SK-N-SH treated with all-trans-retinoic acid at 6 μM for 48 hours (cell line): ENCODE measurements at regions not wholly inside any gene's neighbourhood (a gene's known extent, or its start where the extent isn't known, plus 50 kb on each side); places are given as distances from the start of the nearest gene placed in this dataset.
"Not testable (repeated sequence)": the region's sequence is repeated elsewhere in the genome, so short reads cannot be mapped to it uniquely, and the experiment has no call there.

Experiments used
- ATAC-seq: fragments of 200-7000 bp; cut with Tn5 transposase; 3 replicates; pipeline ENCODE4 v1.9.1; 2020; ENCODE audit warnings: mild to moderate bottlenecking, moderate library complexity
- ARNTL ChIP-seq: fragments of 450-650 bp; formaldehyde crosslinking; IDR thresholded peaks from 2 replicates; pipeline ENCODE4 v1.5.0; 2020; ENCODE audit warnings: low read depth, mild to moderate bottlenecking, moderate library complexity, borderline replicate concordance
- BACH2 ChIP-seq: fragments of 250-450 bp; sonication (Bioruptor Pico); IDR thresholded peaks from 2 replicates; pipeline ENCODE4 v1.9.0; 2021; ENCODE audit warnings: mild to moderate bottlenecking, borderline replicate concordance
- CREB5 ChIP-seq: fragments of 250-450 bp; sonication (Bioruptor Pico); IDR thresholded peaks from 2 replicates; pipeline ENCODE4 v1.5.1; 2020; ENCODE audit warnings: low read depth, mild to moderate bottlenecking, moderate library complexity
- CSDC2 ChIP-seq: fragments of 250-450 bp; sonication (Bioruptor Pico); IDR thresholded peaks from 2 replicates; pipeline ENCODE4 v1.5.0; 2020; ENCODE audit warnings: mild to moderate bottlenecking, moderate library complexity
- ESRRG ChIP-seq: fragments of 250-450 bp; sonication (Bioruptor Pico); IDR thresholded peaks from 2 replicates; pipeline ENCODE4 v1.6.1; 2021; ENCODE audit warnings: mild to moderate bottlenecking
- GLIS3 ChIP-seq: fragments of 250-450 bp; sonication (Bioruptor Pico); IDR thresholded peaks from 2 replicates; pipeline ENCODE4 v1.5.0; 2020; ENCODE audit warnings: mild to moderate bottlenecking, moderate library complexity
- ISL1 ChIP-seq: fragments of 250-450 bp; sonication (Bioruptor Pico); IDR thresholded peaks from 2 replicates; pipeline ENCODE4 v2.1.2; 2022; ENCODE audit warnings: mild to moderate bottlenecking, moderate library complexity
- OSR1 ChIP-seq: fragments of 250-450 bp; sonication (Bioruptor Pico); IDR thresholded peaks from 2 replicates; pipeline ENCODE4 v1.8.0; 2022; ENCODE audit warnings: moderate library complexity, mild to moderate bottlenecking, inconsistent platforms
- PPARA ChIP-seq: fragments of 250-450 bp; sonication (Bioruptor Pico); IDR thresholded peaks from 2 replicates; pipeline ENCODE4 v1.5.0; 2020; ENCODE audit warnings: mild to moderate bottlenecking, borderline replicate concordance
- RARB ChIP-seq: fragments of 250-450 bp; sonication (Bioruptor Pico); IDR thresholded peaks from 2 replicates; pipeline ENCODE4 v1.8.0; 2021; ENCODE audit warnings: mild to moderate bottlenecking, moderate library complexity
- SNAI2 ChIP-seq: fragments of 250-450 bp; sonication (Bioruptor Pico); IDR thresholded peaks from 2 replicates; pipeline ENCODE4 v1.5.0; 2020; ENCODE audit warnings: mild to moderate bottlenecking, moderate library complexity
- TCF4 ChIP-seq: fragments of 250-450 bp; sonication (Bioruptor Pico); IDR thresholded peaks from 2 replicates; pipeline ENCODE4 v1.8.0; 2021; ENCODE audit warnings: mild to moderate bottlenecking, moderate library complexity, borderline replicate concordance
- ZFP3 ChIP-seq: fragments of 250-450 bp; sonication (Bioruptor Pico); IDR thresholded peaks from 2 replicates; pipeline ENCODE4 v1.5.0; 2020; ENCODE audit warnings: mild to moderate bottlenecking, moderate library complexity
- ZNF565 ChIP-seq: fragments of 450-650 bp; formaldehyde crosslinking; conservative IDR thresholded peaks from 2 replicates; pipeline ENCODE4 v1.5.0; 2020; ENCODE audit warnings: low read depth, mild to moderate bottlenecking, moderate library complexity
- ZNF70 ChIP-seq: fragments of 450-650 bp; formaldehyde crosslinking; IDR thresholded peaks from 2 replicates; pipeline ENCODE4 v1.5.0; 2020; ENCODE audit warnings: mild to moderate bottlenecking, moderate library complexity
- ZNF8 ChIP-seq: fragments of 450-650 bp; formaldehyde crosslinking; IDR thresholded peaks from 2 replicates; pipeline ENCODE4 v1.5.0; 2020; ENCODE audit warnings: mild to moderate bottlenecking, moderate library complexity
- TF ChIP-seq, protein P1 (sequence below): fragments of 250-450 bp; sonication (Bioruptor Pico); IDR thresholded peaks from 2 replicates; pipeline ENCODE4 v1.8.0; 2020; ENCODE audit warnings: mild to moderate bottlenecking, moderate library complexity, borderline replicate concordance
- TF ChIP-seq, protein P2 (sequence below): fragments of 250-450 bp; sonication (Bioruptor Pico); IDR thresholded peaks from 2 replicates; pipeline ENCODE4 v1.8.0; 2021; ENCODE audit warnings: low read depth, mild to moderate bottlenecking, moderate library complexity, borderline replicate concordance
- TF ChIP-seq, protein P3 (sequence below): fragments of 250-450 bp; sonication (Bioruptor Pico); IDR thresholded peaks from 2 replicates; pipeline ENCODE4 v1.5.1; 2021; ENCODE audit warnings: mild to moderate bottlenecking, moderate library complexity
- TF ChIP-seq, protein P4 (sequence below): fragments of 250-450 bp; sonication (Bioruptor Pico); IDR thresholded peaks from 2 replicates; pipeline ENCODE4 v1.5.0; 2020; ENCODE audit warnings: mild to moderate bottlenecking, moderate library complexity

DNA sequence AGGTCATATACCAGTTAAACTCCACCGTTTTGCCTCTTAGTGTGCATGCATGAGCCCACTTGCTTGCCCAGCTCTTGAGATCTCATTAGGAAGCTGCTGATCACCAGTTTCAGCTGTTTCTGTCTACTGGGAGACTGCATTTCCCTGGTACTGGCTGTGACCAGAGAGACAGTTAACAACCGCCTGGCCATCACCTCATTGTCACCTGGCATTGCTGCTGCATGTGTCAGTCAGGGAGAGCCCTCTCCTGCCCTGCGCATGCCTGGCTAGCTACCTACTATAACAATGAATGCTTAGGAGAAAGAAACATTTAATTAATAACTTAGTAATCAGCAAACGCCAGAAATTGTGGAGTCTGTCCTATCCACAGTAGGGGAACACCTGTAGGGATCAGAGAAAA is 265.8 kb upstream of the CYRIA start (continued):
- TF ChIP-seq, protein P1, sequence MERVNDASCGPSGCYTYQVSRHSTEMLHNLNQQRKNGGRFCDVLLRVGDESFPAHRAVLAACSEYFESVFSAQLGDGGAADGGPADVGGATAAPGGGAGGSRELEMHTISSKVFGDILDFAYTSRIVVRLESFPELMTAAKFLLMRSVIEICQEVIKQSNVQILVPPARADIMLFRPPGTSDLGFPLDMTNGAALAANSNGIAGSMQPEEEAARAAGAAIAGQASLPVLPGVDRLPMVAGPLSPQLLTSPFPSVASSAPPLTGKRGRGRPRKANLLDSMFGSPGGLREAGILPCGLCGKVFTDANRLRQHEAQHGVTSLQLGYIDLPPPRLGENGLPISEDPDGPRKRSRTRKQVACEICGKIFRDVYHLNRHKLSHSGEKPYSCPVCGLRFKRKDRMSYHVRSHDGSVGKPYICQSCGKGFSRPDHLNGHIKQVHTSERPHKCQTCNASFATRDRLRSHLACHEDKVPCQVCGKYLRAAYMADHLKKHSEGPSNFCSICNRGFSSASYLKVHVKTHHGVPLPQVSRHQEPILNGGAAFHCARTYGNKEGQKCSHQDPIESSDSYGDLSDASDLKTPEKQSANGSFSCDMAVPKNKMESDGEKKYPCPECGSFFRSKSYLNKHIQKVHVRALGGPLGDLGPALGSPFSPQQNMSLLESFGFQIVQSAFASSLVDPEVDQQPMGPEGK (CRISPR knock-in tag) = no peak
- TF ChIP-seq, protein P2, sequence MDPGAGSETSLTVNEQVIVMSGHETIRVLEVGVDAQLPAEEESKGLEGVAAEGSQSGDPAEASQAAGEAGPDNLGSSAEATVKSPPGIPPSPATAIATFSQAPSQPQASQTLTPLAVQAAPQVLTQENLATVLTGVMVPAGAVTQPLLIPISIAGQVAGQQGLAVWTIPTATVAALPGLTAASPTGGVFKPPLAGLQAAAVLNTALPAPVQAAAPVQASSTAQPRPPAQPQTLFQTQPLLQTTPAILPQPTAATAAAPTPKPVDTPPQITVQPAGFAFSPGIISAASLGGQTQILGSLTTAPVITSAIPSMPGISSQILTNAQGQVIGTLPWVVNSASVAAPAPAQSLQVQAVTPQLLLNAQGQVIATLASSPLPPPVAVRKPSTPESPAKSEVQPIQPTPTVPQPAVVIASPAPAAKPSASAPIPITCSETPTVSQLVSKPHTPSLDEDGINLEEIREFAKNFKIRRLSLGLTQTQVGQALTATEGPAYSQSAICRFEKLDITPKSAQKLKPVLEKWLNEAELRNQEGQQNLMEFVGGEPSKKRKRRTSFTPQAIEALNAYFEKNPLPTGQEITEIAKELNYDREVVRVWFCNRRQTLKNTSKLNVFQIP = no peak
- TF ChIP-seq ESRRG (CRISPR knock-in tag) (no peak), TCF4 (CRISPR knock-in tag) (no peak), ZNF8 (CRISPR knock-in tag) (no peak), OSR1 (no peak), ZNF70 (CRISPR knock-in tag) (no peak), BACH2 (no peak), ISL1 (CRISPR knock-in tag) (no peak)
- TF ChIP-seq, protein P3, sequence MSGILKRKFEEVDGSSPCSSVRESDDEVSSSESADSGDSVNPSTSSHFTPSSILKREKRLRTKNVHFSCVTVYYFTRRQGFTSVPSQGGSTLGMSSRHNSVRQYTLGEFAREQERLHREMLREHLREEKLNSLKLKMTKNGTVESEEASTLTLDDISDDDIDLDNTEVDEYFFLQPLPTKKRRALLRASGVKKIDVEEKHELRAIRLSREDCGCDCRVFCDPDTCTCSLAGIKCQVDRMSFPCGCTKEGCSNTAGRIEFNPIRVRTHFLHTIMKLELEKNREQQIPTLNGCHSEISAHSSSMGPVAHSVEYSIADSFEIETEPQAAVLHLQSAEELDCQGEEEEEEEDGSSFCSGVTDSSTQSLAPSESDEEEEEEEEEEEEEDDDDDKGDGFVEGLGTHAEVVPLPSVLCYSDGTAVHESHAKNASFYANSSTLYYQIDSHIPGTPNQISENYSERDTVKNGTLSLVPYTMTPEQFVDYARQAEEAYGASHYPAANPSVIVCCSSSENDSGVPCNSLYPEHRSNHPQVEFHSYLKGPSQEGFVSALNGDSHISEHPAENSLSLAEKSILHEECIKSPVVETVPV (CRISPR knock-in tag) = no peak

DNA sequence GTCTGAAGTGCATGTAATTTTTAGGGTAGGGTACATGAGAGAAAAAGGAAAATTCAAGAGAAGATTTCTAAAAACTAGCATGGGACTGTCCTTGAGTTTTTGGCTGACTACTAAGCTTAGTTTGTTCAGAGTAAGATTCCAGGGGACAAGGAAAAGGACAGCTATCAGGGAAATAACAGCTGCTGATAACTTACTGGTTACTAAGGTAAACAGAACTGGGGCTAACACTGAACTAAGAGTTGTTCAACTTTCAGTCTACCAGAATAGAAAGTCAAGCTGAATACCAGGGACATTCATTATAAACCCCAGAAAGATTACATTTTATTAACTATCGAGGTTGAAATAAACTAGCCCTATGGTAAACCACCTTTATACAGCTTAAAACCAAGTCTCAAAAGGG is 261.8 kb upstream of the CYRIA start:
- ATAC-seq = no peak
- TF ChIP-seq ZNF565 = no peak
- no peak for TF ChIP-seq ZFP3
- TF ChIP-seq, protein P2 = no peak
- TF ChIP-seq, protein P1 (CRISPR knock-in tag) = no peak
- TF ChIP-seq, protein P3 (CRISPR knock-in tag) = no peak
- TF ChIP-seq, protein P4, sequence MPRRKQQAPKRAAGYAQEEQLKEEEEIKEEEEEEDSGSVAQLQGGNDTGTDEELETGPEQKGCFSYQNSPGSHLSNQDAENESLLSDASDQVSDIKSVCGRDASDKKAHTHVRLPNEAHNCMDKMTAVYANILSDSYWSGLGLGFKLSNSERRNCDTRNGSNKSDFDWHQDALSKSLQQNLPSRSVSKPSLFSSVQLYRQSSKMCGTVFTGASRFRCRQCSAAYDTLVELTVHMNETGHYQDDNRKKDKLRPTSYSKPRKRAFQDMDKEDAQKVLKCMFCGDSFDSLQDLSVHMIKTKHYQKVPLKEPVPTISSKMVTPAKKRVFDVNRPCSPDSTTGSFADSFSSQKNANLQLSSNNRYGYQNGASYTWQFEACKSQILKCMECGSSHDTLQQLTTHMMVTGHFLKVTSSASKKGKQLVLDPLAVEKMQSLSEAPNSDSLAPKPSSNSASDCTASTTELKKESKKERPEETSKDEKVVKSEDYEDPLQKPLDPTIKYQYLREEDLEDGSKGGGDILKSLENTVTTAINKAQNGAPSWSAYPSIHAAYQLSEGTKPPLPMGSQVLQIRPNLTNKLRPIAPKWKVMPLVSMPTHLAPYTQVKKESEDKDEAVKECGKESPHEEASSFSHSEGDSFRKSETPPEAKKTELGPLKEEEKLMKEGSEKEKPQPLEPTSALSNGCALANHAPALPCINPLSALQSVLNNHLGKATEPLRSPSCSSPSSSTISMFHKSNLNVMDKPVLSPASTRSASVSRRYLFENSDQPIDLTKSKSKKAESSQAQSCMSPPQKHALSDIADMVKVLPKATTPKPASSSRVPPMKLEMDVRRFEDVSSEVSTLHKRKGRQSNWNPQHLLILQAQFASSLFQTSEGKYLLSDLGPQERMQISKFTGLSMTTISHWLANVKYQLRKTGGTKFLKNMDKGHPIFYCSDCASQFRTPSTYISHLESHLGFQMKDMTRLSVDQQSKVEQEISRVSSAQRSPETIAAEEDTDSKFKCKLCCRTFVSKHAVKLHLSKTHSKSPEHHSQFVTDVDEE = no peak
- no peak for TF ChIP-seq ISL1 (CRISPR knock-in tag)
- no peak for TF ChIP-seq SNAI2 (CRISPR knock-in tag)
- TF ChIP-seq CSDC2 (CRISPR knock-in tag) = no peak
- TF ChIP-seq GLIS3 (CRISPR knock-in tag) = no peak
- TF ChIP-seq RARB (CRISPR knock-in tag) = no peak
- no peak for TF ChIP-seq OSR1

GRCh38 chr2:16925145-16925544 is 259.5 kb upstream of the CYRIA start:
- no peak for ATAC-seq
- TF ChIP-seq PPARA (CRISPR knock-in tag) (no peak), ZNF565 (no peak), ESRRG (CRISPR knock-in tag) (no peak), RARB (CRISPR knock-in tag) (no peak), ARNTL (CRISPR knock-in tag) (no peak), ISL1 (CRISPR knock-in tag) (no peak), SNAI2 (CRISPR knock-in tag) (no peak), ZNF8 (CRISPR knock-in tag) (no peak), CREB5 (CRISPR knock-in tag) (no peak)
- TF ChIP-seq, protein P1 (CRISPR knock-in tag) = no peak

DNA sequence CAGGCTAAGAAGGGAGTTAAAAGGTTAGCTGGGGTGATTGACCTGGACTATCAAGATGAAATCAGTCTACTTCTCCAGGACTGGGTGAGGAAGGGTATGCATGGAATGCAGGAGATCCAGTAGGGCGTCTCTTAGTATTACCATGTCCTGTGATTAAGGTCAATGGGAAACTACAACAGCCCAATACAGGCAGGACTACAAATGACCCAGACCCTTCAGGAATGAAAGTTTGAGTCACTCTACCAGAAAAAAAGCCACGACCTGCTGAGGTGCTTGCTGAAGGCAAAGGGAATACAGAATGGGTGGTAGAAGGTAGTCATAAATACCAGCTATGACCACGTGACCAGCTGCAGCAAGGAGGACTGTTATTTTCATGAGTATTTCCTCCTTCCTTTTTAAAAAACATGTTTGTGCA is 249.7 kb upstream of the CYRIA start:
- ATAC-seq = not testable (repeated sequence)
